ENCODE measurements at regions not wholly inside any gene's neighbourhood (a gene's known extent, or its start where the extent isn't known, plus 50 kb on each side); places are given as distances from the start of the nearest gene placed in this dataset.
"Not testable (repeated sequence)": the region's sequence is repeated elsewhere in the genome, so short reads cannot be mapped to it uniquely, and the experiment has no call there.

DNA sequence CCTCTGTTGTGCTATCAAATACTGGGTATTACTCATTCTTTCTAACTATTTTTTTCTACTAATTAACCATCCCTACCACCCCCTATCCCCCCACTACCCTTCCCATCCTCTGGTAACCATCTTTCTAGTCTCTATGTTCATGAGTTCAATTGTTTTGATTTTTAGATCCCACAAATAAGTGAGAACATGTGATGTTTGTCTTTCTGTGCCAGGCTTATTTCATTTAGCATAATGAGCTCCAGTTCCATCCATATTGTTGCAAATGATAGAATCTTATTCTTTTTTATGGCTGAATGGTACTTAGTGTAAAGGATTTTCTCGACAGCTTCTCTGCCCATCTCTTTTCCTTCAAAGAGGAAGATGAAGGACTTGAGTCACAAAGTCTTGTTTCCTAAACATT, 138.0 kb upstream of the CPHXL start:
- H3K27me3 Mint-ChIP-seq, result no peaks in the 10 kb centered on the region
- H3K4me1 Mint-ChIP-seq (ENCODE audit: low read depth), result no peaks in the 10 kb centered on the region
- H3K4me3 Mint-ChIP-seq, result no peak overlapping the region
- no peaks in the 10 kb centered on the region for H3K36me3 Mint-ChIP-seq (ENCODE audit: low read depth)
- no peak overlapping the region for H3K27ac Mint-ChIP-seq
- H3K9me3 Mint-ChIP-seq, result no peaks in the 10 kb centered on the region

DNA sequence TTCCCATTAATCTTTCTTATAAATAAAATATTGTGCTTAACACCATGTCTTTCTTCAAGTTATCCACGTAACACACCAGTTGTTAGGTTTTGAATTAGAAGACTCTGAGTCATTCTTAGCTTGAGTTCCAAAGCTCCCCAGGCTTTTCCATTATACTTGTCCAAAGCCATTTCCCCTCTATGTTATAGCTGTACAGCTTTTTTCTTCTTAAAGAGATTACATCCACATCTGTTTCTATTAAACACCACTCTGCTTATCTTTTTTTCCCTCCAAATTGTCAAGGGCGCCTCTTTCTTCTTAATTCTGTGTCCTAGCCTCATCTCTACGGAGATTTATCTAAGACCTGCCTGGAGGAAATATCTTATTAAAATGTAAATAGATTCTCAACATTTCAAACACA, 139.4 kb upstream of the CPHXL start:
- peaks cover 4% of the 10 kb centered on the region for H3K27me3 Mint-ChIP-seq
- H3K4me1 Mint-ChIP-seq (ENCODE audit: low read depth), result no peaks in the 10 kb centered on the region
- H3K36me3 Mint-ChIP-seq (ENCODE audit: low read depth), result no peaks in the 10 kb centered on the region
- H3K9me3 Mint-ChIP-seq, result no peaks in the 10 kb centered on the region
- H3K27ac Mint-ChIP-seq, result no peak overlapping the region
- H3K4me3 Mint-ChIP-seq, result no peak overlapping the region

GRCh38 chr16:75868636-75869632, 142.6 kb upstream of the CPHXL start:
- Mint-ChIP-seq H3K4me3 (no peak overlapping the region), H3K4me1 (ENCODE audit: low read depth) (no peaks in the 10 kb centered on the region), H3K36me3 (ENCODE audit: low read depth) (no peaks in the 10 kb centered on the region), H3K27me3 (peaks cover 6% of the 10 kb centered on the region), H3K9me3 (no peaks in the 10 kb centered on the region), H3K27ac (no peak overlapping the region)

GRCh38 chr16:75881280-75881679, 155.0 kb upstream of the CPHXL start:
- not testable (repeated sequence) for H3K4me3 Mint-ChIP-seq; H3K27me3 Mint-ChIP-seq; H3K4me1 Mint-ChIP-seq (ENCODE audit: low read depth); H3K36me3 Mint-ChIP-seq (ENCODE audit: low read depth); H3K9me3 Mint-ChIP-seq
- H3K27ac Mint-ChIP-seq, result peak overlapping the region; percentile 24

- H3K9me3 Mint-ChIP-seq, result no peaks in the 10 kb centered on the region
- no peaks in the 10 kb centered on the region for H3K4me1 Mint-ChIP-seq (ENCODE audit: low read depth)
- no peaks in the 10 kb centered on the region for H3K36me3 Mint-ChIP-seq (ENCODE audit: low read depth)
- H3K4me3 Mint-ChIP-seq, result no peak overlapping the region
- no peak overlapping the region for H3K27ac Mint-ChIP-seq
- H3K27me3 Mint-ChIP-seq, result no peaks in the 10 kb centered on the region
Measured at GRCh38 chr16:75899163-75899562, 172.9 kb upstream of the CPHXL start.

DNA sequence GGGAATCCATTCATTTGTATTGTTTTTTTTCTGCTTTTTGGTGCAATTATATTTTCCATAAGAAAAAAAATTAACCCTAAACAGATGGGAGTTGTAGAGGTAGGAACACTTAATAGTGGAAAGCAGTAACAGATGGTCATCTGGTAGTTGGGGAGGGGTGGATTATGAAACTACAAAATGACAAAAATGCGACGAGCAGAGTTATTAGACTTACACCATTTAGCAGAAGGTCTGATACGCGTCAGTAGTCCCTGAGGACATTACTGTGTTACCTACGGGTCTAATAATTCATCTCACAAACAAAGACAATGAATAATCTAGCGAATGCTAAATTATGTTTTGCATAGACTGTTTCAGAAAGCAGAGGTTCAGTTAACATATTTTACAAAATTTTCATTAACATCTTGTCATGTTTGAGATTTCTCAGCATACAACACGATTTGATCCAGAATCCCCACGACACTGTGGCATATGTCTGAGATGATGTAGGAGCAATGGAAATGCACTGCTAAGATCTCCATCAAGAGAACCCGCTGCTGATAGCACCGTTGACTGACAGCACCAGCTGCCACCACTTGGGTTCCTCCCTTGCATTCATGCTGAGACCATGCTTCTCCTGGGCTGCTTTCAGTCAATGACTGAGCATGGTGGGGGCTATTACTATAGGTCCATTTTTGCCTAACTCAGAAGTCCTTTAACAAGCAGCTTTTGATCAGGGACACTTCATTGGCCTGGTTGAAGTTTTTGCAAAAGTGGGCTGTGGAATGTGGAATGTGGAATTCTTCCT, 182.2 kb upstream of the CPHXL start:
- no peaks in the 10 kb centered on the region for H3K9me3 Mint-ChIP-seq
- peaks cover 9% of the 10 kb centered on the region for H3K27me3 Mint-ChIP-seq

DNA sequence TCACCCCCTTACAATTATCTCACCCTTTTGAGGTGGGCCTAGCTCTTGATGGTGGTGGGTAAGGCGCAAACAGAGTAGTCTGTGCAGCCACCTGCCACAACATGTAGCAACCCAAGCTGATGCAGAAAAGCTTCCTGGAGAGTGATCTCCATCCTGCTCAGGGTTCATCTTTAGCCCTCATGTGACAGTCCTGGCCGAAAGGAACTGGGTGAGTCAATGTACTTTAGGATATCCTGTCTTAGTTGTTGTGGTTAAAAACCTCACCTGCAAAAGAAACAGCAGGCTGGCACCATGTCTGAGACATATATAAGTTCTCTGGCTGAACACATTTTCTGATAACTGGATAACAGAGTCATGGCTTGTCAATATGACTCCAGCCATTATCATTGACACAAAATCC, 183.5 kb upstream of the CPHXL start:
- H3K27ac Mint-ChIP-seq, result no peak overlapping the region
- no peaks in the 10 kb centered on the region for H3K36me3 Mint-ChIP-seq (ENCODE audit: low read depth)
- peaks cover 9% of the 10 kb centered on the region for H3K27me3 Mint-ChIP-seq
- H3K4me1 Mint-ChIP-seq (ENCODE audit: low read depth), result no peaks in the 10 kb centered on the region
- no peaks in the 10 kb centered on the region for H3K9me3 Mint-ChIP-seq
- no peak overlapping the region for H3K4me3 Mint-ChIP-seq

More for the DNA sequence above, 182.2 kb upstream of the CPHXL start:
- no peak overlapping the region for H3K4me3 Mint-ChIP-seq
- no peaks in the 10 kb centered on the region for H3K4me1 Mint-ChIP-seq (ENCODE audit: low read depth)
- H3K36me3 Mint-ChIP-seq (ENCODE audit: low read depth), result no peaks in the 10 kb centered on the region
- no peak overlapping the region for H3K27ac Mint-ChIP-seq

- no peaks in the 10 kb centered on the region for H3K36me3 Mint-ChIP-seq (ENCODE audit: low read depth)
- no peaks in the 10 kb centered on the region for H3K9me3 Mint-ChIP-seq
- H3K4me3 Mint-ChIP-seq, result no peak overlapping the region
- no peak overlapping the region for H3K27ac Mint-ChIP-seq
- H3K27me3 Mint-ChIP-seq, result no peaks in the 10 kb centered on the region
- H3K4me1 Mint-ChIP-seq (ENCODE audit: low read depth), result no peaks in the 10 kb centered on the region
Measured at GRCh38 chr16:75911896-75912295, 185.6 kb upstream of the CPHXL start.

DNA sequence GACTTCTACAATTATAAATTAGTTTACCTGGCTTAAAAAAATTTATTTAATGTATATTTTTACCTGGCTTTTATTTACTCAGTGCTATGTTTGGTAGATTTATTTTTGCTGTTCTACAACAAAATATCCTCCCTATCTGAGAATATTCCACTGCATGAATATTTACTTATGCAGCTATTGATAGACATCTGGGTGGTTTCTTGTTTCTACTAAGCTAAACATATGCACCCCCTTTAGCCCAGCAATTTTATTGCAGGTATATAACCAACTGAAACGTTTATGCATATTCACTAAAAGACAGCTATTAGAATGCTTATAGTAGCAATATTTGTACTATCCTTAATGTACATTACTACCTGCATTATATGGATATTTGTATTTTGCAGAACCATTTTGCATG, 187.7 kb upstream of the CPHXL start:
- Mint-ChIP-seq H3K9me3 (no peaks in the 10 kb centered on the region), H3K36me3 (ENCODE audit: low read depth) (no peaks in the 10 kb centered on the region), H3K27me3 (no peaks in the 10 kb centered on the region), H3K4me1 (ENCODE audit: low read depth) (no peaks in the 10 kb centered on the region), H3K4me3 (no peak overlapping the region), H3K27ac (no peak overlapping the region)

DNA sequence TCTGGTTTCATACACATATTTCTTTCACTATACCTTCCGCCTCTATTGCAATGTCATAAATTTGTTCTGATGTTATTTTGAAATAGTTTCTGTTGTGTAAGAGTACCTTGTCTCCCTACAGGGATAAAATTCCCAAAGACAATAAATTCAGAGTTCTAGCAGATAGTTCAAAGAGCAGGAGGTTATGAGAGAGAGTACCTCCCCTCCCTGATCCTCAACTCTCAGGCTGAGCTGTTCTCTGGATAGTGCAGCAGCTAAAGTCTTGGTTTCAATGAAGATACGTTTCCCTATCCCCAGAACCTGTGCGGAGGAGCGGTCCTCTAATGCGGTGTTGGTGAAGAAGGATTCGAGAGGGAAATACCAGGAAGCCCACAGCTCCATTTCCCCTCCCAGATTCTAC, 190.2 kb upstream of the CPHXL start:
- H3K4me1 Mint-ChIP-seq (ENCODE audit: low read depth), result no peaks in the 10 kb centered on the region
- no peaks in the 10 kb centered on the region for H3K27me3 Mint-ChIP-seq
- H3K36me3 Mint-ChIP-seq (ENCODE audit: low read depth), result no peaks in the 10 kb centered on the region
- no peak overlapping the region for H3K27ac Mint-ChIP-seq
- no peaks in the 10 kb centered on the region for H3K9me3 Mint-ChIP-seq
- H3K4me3 Mint-ChIP-seq, result no peak overlapping the region

GRCh38 chr16:75918109-75918508, 191.8 kb upstream of the CPHXL start:
- H3K27ac Mint-ChIP-seq, result no peak overlapping the region
- H3K4me1 Mint-ChIP-seq (ENCODE audit: low read depth), result no peaks in the 10 kb centered on the region
- no peak overlapping the region for H3K4me3 Mint-ChIP-seq
- no peaks in the 10 kb centered on the region for H3K36me3 Mint-ChIP-seq (ENCODE audit: low read depth)
- no peaks in the 10 kb centered on the region for H3K27me3 Mint-ChIP-seq
- H3K9me3 Mint-ChIP-seq, result no peaks in the 10 kb centered on the region

DNA sequence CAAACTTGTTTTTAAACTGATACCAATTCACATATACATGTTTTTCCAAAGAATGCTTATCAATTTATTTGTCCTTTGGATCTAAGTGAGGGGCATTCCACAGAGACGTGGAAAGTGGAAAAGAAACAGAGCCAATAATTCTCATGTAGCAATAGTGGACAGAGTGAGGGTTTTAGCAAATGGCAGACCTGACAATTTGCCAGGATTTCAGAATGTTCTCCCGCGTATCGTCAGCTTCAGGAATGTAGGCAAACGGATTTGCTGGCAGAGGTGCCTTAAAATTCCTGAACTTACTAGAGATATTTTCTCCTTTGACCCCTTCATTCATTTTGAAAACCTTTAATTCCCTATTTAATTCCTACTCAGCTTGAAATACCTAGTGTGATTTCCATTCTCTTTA, 193.4 kb upstream of the CPHXL start:
- H3K27ac Mint-ChIP-seq, result no peak overlapping the region

DNA sequence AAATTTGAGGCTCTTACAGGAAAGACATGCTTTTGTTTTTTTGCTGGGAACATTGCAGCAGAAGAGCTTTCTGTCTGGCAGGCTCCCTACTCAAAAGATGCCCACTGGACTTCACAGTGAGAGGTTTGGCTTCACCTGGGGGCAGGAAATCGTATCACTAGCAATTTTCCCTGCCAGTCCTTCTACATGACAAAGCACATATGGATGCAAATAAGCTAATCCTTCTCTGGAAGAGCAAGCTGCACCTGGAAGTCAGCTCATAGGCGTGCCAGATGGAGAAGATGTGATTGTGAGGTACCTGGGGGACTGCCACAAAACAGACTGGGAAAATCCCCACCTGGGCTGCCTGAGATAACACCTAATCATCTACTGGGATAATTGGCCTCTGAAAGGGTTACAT, 195.0 kb upstream of the CPHXL start:
- Mint-ChIP-seq H3K27me3 (no peaks in the 10 kb centered on the region), H3K9me3 (no peaks in the 10 kb centered on the region), H3K36me3 (ENCODE audit: low read depth) (no peaks in the 10 kb centered on the region), H3K27ac (no peak overlapping the region), H3K4me1 (ENCODE audit: low read depth) (no peaks in the 10 kb centered on the region), H3K4me3 (no peak overlapping the region)

More for the DNA sequence above, 193.4 kb upstream of the CPHXL start:
- no peaks in the 10 kb centered on the region for H3K4me1 Mint-ChIP-seq (ENCODE audit: low read depth)
- H3K36me3 Mint-ChIP-seq (ENCODE audit: low read depth), result no peaks in the 10 kb centered on the region
- no peaks in the 10 kb centered on the region for H3K9me3 Mint-ChIP-seq
- no peak overlapping the region for H3K4me3 Mint-ChIP-seq
- H3K27me3 Mint-ChIP-seq, result no peaks in the 10 kb centered on the region

DNA sequence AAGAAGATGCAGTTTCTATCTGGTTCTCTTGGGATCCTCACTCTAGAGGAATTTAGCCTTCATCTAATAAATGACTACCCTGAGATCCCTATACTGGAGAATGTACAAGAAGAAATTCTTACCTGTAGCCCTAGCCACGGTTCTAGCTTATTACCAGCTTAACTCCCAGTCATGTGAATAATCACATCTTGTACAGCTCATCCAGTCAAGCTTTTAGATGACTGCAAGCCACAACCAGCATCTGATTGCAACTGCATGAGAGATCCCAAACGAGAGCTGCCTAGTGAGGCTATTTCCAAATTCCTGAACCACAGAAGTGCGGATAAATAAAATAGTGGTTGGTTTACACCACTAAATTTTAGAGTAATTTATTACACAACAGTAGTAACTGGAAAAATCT, 196.0 kb upstream of the CPHXL start:
- Mint-ChIP-seq H3K9me3 (no peaks in the 10 kb centered on the region), H3K36me3 (ENCODE audit: low read depth) (no peaks in the 10 kb centered on the region), H3K4me3 (no peak overlapping the region), H3K27me3 (no peaks in the 10 kb centered on the region), H3K4me1 (ENCODE audit: low read depth) (no peaks in the 10 kb centered on the region), H3K27ac (no peak overlapping the region)

GRCh38 chr16:75924397-75924796, 198.1 kb upstream of the CPHXL start:
- Mint-ChIP-seq H3K36me3 (ENCODE audit: low read depth) (no peaks in the 10 kb centered on the region), H3K4me1 (ENCODE audit: low read depth) (no peaks in the 10 kb centered on the region), H3K9me3 (no peaks in the 10 kb centered on the region), H3K27ac (no peak overlapping the region), H3K4me3 (no peak overlapping the region), H3K27me3 (no peaks in the 10 kb centered on the region)
